SU-DHL-6 (cell line): ENCODE measurements at regions not wholly inside any gene's neighbourhood (a gene's known extent, or its start where the extent isn't known, plus 50 kb on each side); places are given as distances from the start of the nearest gene placed in this dataset.

ENCODE experiments used
- CTCF ChIP-seq: fragments of 200-600 bp; sonication (generic); IDR thresholded peaks from one replicate; pipeline ENCODE4 v1.5.1; 2017; ENCODE audit warnings: antibody characterized with exemption, mild to moderate bottlenecking, low read length, moderate library complexity; ENCODE audit not compliant: insufficient read depth, poor library complexity, severe bottlenecking
- EZH2phosphoT487 ChIP-seq: fragments of 200-600 bp; sonication (generic), shearing (Covaris generic); conservative IDR thresholded peaks from 2 replicates; pipeline ENCODE4 v1.6.1; 2018; ENCODE audit warnings: mild to moderate bottlenecking, antibody characterized with exemption, low read length, moderate library complexity, mixed read lengths

GRCh38 chr6:112485120-112485826 lies 138.1 kb downstream of the RFPL4B start:
- TF ChIP-seq CTCF (no peak), EZH2phosphoT487 (no peak)
